ENCODE measurements at regions not wholly inside any gene's neighbourhood (a gene's known extent, or its start where the extent isn't known, plus 50 kb on each side); places are given as distances from the start of the nearest gene placed in this dataset.
A peak's percentile ranks its signal among the peaks of the same experiment; 100 is the strongest.

GRCh38 chr18:37698508-37699040 is 133.0 kb upstream of the CELF4 start (continued):
- TF ChIP-seq CHD7 (IDR thresholded peaks at IDR 0.05; ENCODE audit: insufficient replicate concordance, low read length) (no peak), CREB1 (IDR thresholded peaks at IDR 0.05) (no peak), CTBP2 (IDR thresholded peaks at IDR 0.05; ENCODE audit: borderline replicate concordance, insufficient read depth, insufficient read length, low read length) (no peak), SP1 (IDR thresholded peaks at IDR 0.05; ENCODE audit: low read depth, low read length) (peak; percentile 53; the same call in 1 of the 2 replicates), RXRA (IDR thresholded peaks at IDR 0.05; ENCODE audit: insufficient read depth, low read depth, low read length) (no peak), CBX5 (IDR thresholded peaks at IDR 0.05; ENCODE audit: low read depth, low read length) (no peak), PHF8 (conservative IDR thresholded peaks at IDR 0.05; ENCODE audit: low read depth, low read length) (no peak), JUN (IDR thresholded peaks at IDR 0.05; ENCODE audit: low read depth, low read length) (no peak), TCF12 (IDR thresholded peaks at IDR 0.05; ENCODE audit: low read depth, low read length) (no peak), CHD2 (IDR thresholded peaks at IDR 0.05; ENCODE audit: low read length) (no peak), SP4 (IDR thresholded peaks at IDR 0.05; ENCODE audit: low read length) (no peak), SUZ12 (IDR thresholded peaks at IDR 0.05; ENCODE audit: low read length) (no peak), BCL11A (IDR thresholded peaks at IDR 0.05; ENCODE audit: low read depth in 2 of 2, low read length in 2 of 2) (no peak)

All from H1 (cell line).